ENCODE measurements at regions not wholly inside any gene's neighbourhood (a gene's known extent, or its start where the extent isn't known, plus 50 kb on each side); places are given as distances from the start of the nearest gene placed in this dataset.
"Not testable (repeated sequence)": the region's sequence is repeated elsewhere in the genome, so short reads cannot be mapped to it uniquely, and the experiment has no call there.

- DNase-seq = no peak
Observed at GRCh38 chr4:78691971-78692821, 84.0 kb upstream of the BMP2K start.

GRCh38 chr4:78692822-78693170 lies 83.4 kb upstream of the BMP2K start:
- DNase-seq = no peak

GRCh38 chr4:78693777-78694456 lies 82.2 kb upstream of the BMP2K start:
- DNase-seq = no peak

- no peak for DNase-seq
Observed at GRCh38 chr4:78694457-78694787, 81.7 kb upstream of the BMP2K start.

GRCh38 chr4:78695910-78696309 lies 80.2 kb upstream of the BMP2K start:
- DNase-seq = no peak

GRCh38 chr4:78703079-78703478 lies 73.1 kb upstream of the BMP2K start:
- DNase-seq = no peak

- DNase-seq = no peak
Observed at GRCh38 chr4:78704317-78704716, 71.8 kb upstream of the BMP2K start.

- peak; percentile 55 for DNase-seq
Observed at GRCh38 chr4:78704981-78705683, 71.0 kb upstream of the BMP2K start.

GRCh38 chr4:78706302-78706701 lies 69.8 kb upstream of the BMP2K start:
- DNase-seq = no peak

- no peak for DNase-seq
Observed at GRCh38 chr4:78707268-78707667, 68.9 kb upstream of the BMP2K start.

GRCh38 chr4:78707793-78708192 lies 68.4 kb upstream of the BMP2K start:
- DNase-seq = no peak

- DNase-seq = no peak
Observed at GRCh38 chr4:78710536-78710935, 65.6 kb upstream of the BMP2K start.

- DNase-seq = no peak
Observed at GRCh38 chr4:78711676-78712075, 64.5 kb upstream of the BMP2K start.

GRCh38 chr4:78714598-78714997 lies 61.6 kb upstream of the BMP2K start:
- DNase-seq = not testable (repeated sequence)

- not testable (repeated sequence) for DNase-seq
Observed at GRCh38 chr4:78715372-78715771, 60.8 kb upstream of the BMP2K start.

GRCh38 chr4:78717712-78718111 lies 58.4 kb upstream of the BMP2K start:
- DNase-seq = not testable (repeated sequence)

GRCh38 chr4:78720204-78720603 lies 55.9 kb upstream of the BMP2K start:
- no peak for DNase-seq

GRCh38 chr4:78720994-78721677 lies 55.0 kb upstream of the BMP2K start:
- DNase-seq = no peak

- no peak for DNase-seq
Observed at GRCh38 chr4:78721747-78722146, 54.4 kb upstream of the BMP2K start.

- DNase-seq = no peak
Observed at GRCh38 chr4:78722320-78722719, 53.8 kb upstream of the BMP2K start.

GRCh38 chr4:78722878-78723277 lies 53.3 kb upstream of the BMP2K start:
- no peak for DNase-seq

Data from T1000 (cell line).